H1 (cell line): ENCODE measurements at regions not wholly inside any gene's neighbourhood (a gene's known extent, or its start where the extent isn't known, plus 50 kb on each side); places are given as distances from the start of the nearest gene placed in this dataset.

Experiments used
- CHD7 ChIP-seq: fragments of 300-600 bp; sonication (generic); IDR thresholded peaks from 2 replicates; pipeline ENCODE4 v1.7.1; 2012; ENCODE audit warnings: low read length, moderate library complexity, mild to moderate bottlenecking, inconsistent platforms; ENCODE audit not compliant: insufficient replicate concordance
- YY1 ChIP-seq: IDR thresholded peaks from 2 replicates; pipeline ENCODE4 v1.6.1; 2011; ENCODE audit warnings: low read depth, mild to moderate bottlenecking, low read length

DNA sequence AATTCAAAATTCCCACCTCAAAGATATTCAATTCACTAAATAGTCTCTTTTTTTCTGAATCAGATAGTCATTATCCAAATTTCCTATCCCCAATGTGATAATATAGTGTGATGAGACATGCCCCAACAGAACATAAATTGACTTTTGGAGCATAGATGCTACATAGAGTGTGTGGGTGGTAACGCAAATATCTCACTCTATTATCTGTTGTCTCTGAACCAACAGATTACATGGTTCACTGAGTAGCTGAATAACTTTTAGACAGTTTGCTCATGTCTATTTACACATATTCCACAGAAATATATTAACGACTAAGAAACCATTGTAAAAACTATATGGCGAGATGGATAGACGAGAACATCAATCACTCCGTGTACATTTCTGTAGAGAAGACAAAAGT is 209.9 kb downstream of the BARHL2 start (continued):
- no peak for TF ChIP-seq CHD7
- TF ChIP-seq YY1, result no peak
